ENCODE measurements at regions not wholly inside any gene's neighbourhood (a gene's known extent, or its start where the extent isn't known, plus 50 kb on each side); places are given as distances from the start of the nearest gene placed in this dataset.
"Not testable (repeated sequence)": the region's sequence is repeated elsewhere in the genome, so short reads cannot be mapped to it uniquely, and the experiment has no call there.

DNA sequence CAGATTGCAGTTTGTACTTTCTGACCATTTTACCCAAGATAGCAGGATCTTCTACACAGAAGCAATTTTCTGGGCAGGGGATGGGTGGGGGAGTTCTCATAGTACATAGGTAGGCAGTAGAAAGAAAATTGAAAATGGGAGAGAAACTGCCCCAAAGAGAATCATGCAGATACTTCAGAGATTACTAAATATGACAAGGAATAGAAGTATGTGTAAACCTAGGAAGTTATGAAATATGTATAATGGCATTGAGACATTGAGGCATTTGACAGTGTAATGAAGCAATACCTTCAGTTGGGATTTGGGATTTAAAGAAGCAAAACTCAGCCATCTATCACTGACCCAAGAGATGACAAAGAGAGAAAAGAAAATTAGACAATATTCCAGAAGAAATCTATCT lies 233.0 kb downstream of the PTN start:
- peak; percentile 12 for DNase-seq (ENCODE audit: low spot score)

DNA sequence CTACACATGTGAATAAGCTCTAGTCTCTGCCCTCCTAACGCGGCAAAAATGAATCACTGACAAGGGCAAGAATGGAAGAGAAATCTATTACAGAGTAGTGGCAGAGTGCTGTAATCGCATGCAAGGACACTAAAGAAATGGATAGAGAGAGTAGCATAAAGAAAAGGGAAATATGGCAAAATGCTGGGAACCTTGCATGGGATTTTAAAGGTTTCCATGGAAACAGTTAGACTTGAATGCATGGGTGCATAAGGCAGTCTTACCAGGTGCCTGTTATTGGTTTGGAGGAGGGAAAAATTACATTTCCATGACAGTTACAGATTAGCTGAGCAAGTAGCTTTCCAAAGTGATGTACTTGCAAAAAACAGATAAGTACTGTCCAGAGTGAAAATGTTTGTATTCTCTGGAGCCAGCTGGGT lies 233.4 kb downstream of the PTN start:
- DNase-seq (ENCODE audit: low spot score), result peak; percentile 36

DNA sequence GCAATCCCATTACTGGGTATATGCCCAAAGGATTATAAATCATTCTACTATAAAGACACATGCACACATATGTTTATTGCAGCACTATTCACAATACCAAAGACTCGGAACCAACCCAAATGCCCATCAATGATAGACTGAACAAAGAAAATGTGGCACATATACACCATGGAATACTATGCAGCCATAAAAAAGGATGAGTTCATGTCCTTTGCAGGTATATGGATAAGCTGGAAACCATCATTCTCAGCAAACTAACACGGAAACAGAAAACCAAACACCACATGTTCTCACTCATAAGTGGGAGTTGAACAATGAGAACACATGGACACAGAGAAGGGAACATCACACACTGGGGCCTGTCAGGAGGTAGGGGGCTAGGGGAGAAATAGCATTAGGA lies 235.7 kb downstream of the PTN start:
- DNase-seq (ENCODE audit: low spot score), result not testable (repeated sequence)

DNA sequence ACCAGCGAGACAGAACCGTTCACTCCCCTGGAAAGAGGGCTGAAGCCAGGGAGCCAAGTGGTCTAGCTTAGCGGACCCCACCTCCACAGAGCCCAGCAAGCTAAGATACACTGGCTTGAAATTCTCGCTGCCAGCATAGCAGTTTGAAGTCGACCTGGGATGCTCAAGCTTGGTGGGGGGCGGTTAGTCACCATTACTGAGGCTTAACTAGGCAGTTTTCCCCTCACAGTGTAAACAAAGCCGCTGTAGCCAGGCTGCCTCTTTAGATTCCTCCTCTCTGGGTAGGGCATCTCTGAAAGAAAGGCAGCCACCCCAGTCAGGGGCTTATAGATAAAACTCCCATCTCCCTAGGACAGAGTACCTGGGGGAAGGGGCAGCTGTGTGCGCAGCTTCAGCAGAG lies 235.1 kb downstream of the CHRM2 start:
- DNase-seq (ENCODE audit: low spot score), result not testable (repeated sequence)

DNA sequence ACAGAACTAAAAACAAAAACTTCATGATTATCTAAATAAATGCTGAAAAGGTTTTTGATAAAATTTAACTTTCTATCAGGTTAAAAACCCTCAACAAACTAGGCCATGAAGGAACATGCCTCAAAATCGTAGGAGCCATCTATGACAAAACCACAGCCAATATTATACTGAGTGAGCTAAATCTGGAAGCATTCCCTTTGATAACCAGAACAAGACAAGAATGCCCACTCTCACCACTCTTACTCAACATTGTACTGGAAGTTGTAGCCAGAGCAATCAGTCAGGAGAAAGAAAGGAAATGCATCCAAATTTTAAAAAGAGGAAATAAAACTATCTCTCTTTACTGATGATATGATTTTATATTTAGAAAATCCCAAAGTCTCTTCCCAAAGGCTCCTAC lies 228.7 kb downstream of the CHRM2 start:
- DNase-seq (ENCODE audit: low spot score), result no peak

DNA sequence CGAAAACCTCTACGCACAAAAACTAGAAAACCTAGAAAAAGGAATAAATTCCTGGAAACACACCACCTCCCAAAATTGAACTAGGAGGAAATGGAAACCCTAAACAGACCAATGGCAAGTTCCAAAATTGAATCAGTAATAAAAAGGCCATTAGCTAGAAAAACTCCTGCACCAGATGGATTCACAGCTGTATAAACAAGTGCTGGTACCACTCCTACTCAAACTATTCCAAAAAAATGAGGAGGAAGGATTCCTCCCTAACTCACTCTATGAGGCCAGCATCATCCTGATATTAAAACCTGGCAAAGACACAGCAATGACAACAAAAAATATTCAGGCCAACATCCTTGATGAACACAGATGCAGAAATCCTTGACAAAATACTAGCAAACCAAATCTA lies 228.2 kb downstream of the CHRM2 start:
- no peak for DNase-seq (ENCODE audit: low spot score)

DNA sequence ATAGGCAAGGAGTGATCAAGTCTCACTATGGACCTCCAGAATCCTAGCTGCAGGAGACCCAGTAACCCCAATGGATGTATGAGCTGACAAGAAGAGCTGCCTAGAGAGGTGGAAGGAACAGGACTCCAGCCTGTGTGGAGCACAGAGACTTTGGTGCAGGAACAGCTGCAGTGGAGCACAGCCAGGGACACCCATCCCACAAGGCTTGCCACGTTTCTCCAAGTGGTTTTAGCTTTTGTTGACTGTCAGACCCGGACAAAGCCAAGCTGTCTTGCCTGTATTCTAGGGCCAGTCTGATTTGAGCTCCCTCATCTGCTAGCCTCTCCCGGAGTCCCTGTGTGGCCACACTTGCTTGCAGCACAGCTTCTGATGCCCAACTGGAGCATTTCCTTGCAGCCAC lies 224.7 kb downstream of the CHRM2 start:
- no peak for DNase-seq (ENCODE audit: low spot score)

DNA sequence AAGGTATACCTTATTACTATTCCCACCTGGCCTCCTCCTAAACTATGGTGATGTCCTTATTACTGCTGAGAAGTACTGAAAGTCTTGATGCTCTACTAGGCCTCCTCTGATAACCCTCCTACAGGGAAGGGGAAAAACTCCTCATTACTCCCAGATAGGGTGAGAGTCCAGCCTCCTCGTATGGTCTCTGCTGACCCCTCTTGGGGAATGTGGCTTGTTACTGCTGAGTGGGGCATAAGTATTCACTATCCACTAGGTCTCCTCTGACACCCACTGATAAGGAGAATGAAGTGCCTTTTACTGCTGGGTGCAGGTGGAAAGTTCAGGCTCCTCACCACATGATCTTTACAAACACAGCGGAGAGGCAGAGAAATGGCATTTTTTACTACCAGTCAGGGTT lies 222.9 kb downstream of the CHRM2 start:
- no peak for DNase-seq (ENCODE audit: low spot score)

DNA sequence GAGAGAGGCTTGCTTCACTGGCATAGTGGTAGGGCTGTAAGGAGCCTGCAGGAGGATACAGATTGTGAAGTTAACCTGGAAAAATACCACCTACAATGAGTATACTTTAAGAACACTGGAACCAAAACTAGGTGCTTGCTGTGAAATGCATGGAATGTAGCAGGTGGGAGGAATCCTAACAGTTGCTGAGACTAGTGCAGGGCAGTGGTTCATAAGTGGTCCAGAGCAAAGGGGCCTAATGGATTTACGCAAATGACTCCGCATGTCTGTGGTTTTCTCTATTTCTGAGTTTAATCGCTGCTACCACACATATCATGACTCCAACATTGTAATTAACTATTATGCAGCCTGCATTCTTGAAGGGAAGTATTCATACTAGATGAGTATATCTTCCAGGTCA lies 218.4 kb downstream of the CHRM2 start:
- DNase-seq (ENCODE audit: low spot score), result no peak

DNA sequence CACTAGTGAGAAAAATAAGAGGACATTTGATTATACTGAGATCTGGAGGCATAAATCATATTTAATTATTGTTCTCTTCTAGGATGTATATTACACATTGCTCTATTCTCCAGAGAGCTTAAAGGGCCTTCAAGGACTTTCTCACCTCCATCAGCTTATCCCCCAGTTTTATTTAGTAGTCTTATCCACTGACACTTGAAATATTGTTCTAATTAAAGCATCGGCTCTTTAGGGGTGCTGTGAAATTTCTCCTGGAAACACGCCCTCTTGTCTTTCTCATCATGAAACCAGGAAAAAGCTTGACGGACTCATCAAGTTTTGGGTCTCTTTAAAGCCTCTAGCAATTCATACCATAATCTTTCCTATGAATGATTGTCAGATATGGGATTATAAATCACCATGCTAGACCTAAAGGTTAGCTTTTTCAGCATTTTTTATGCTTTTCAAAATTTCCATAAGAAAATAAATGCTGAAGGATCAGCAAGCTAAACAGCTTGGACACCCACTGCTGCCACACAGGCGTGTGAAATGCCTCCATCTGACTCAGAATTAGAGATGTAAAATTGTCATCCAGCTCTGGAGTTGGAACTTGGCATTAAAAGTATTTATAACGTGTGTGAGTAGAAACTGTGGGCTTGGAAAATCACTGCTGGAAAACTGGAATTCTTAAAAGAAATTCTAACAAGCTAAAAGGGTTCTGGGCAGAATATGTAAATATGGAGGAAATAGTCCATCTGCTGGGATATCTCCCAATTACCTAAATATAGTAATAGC lies 216.3 kb downstream of the CHRM2 start:
- no peak for DNase-seq (ENCODE audit: low spot score)

DNA sequence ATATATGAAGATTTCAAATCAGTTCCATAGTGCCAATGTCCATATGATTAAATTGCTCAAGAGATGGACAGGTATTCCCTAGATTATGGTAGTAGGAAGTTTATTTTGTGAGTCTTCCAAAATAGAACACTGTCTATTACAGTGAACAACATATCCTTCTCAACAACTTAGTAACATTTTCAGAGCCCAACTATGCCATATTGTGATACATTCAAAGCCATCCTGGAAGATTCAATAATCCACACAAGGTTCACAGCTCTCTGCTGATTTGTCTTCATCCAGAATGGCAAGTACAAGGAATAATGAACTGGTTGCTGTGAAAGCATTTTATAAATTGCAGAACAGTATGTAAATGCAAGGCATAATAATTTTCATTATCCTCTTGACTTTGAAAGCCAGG lies 213.9 kb downstream of the CHRM2 start:
- no peak for DNase-seq (ENCODE audit: low spot score)

DNA sequence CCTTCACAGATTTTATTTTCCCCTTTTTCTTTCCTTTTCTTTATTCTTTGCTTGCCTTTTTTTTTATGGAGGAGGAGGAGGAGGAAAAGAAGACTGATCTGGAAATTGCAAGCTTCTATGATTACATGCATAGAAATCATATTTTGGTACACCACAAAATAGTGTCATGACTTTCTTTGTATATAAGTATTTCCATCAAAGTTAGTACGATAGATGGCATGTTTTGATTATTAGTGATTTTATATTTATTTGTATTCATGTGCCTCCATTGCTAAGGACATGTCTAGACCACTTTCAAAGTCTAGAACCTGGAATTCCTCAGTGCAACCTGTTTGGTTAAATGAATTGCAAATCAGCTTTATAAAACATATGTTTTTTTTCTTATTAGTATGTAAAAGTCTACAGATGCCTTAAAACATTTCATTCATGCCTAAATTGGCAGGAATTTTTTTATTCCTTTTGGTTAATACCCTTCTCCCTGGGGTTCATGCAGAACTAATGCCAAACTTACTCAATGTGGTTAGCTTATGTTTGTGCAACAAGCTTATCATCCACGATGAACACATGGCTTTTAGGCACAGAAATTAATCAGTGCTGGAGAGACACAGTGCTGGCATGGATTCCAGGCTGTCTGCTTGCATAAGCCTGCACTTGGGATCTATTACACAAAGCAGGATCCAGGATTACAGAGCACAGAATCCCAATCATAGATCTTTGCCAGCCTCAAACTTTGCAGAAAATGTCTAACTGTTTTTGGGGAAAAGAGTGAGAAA lies 213.1 kb downstream of the CHRM2 start:
- peak; percentile 95 for DNase-seq (ENCODE audit: low spot score)

DNA sequence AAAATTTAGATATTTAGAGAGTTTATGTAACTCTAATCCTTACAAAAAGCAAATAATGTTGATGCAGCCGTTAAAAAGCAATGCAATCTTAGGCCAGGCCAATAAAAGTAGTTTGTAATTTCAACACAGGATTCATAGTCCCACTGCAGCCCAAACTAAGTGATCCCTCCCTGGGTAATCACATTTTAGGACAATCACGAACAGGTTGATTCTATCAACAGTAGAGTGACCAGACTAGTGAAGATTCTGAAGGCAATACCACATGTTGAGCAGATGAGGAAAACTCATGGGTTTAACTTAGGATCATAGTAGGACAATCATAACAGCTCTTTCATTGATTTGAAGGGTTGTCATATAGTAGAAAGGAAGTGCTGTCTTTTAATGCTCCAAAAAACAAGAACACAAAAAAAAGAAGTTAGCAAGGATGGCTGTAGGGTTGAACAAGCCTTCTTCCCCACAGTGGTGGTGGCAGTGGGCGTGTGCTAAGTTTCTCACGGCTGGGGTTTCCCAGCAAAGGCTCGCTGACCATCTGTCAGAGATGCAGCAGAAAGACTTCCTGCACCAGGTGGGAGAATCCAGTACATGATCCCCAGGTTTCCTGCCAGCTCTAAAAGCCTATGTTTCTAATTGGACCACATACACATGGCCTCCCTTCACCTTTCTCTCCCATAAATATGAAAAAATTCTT lies 212.2 kb downstream of the CHRM2 start:
- DNase-seq (ENCODE audit: low spot score), result no peak

DNA sequence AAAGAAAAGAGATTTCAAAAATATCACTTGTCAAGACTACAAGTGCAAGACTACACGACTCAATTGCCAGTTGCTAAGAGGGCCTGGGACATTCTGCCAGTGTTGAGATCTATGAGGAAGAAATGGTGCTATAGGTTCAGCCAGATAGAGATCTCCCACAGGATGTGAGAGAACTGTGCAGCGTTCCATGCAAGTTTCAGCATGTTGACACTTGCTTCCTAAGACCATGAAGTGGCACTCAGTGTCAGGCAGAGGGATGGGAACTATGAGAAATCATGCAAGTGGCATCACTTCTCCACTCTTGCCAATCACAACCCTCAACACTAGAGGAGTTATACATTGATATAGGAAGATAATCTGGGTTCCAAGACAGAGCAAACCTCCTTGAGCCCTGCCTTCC lies 210.3 kb downstream of the CHRM2 start:
- DNase-seq (ENCODE audit: low spot score), result no peak

DNA sequence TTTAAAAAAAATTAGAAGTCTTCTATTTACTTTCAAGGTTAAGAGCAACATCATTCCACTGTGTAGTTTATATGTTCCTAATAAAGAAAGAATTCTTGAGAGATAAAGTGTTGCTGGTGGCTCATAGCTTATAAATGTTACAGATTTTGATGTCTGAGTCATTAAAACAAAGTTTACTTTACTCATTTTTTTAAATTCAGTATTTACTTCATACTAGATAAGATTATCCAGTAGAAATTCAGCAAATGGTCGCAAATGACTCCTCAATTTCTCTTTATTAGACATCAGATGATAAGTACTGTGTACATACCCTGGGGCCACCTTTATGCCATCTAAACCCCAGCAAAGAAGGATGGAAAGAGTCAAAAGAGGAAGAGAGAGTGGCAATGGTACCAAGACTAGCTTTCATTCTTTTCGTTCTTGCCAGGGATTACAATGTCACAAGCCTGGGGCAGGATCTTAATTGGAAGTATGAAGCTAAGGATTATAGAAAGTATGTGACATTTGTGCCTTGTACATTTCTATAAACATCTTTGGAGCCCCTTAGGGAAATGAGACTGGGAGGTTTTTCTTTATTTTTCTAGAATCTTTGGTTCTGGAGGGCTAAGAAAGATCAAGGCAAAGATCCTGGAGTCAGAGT lies 206.1 kb downstream of the CHRM2 start:
- no peak for DNase-seq (ENCODE audit: low spot score)

DNA sequence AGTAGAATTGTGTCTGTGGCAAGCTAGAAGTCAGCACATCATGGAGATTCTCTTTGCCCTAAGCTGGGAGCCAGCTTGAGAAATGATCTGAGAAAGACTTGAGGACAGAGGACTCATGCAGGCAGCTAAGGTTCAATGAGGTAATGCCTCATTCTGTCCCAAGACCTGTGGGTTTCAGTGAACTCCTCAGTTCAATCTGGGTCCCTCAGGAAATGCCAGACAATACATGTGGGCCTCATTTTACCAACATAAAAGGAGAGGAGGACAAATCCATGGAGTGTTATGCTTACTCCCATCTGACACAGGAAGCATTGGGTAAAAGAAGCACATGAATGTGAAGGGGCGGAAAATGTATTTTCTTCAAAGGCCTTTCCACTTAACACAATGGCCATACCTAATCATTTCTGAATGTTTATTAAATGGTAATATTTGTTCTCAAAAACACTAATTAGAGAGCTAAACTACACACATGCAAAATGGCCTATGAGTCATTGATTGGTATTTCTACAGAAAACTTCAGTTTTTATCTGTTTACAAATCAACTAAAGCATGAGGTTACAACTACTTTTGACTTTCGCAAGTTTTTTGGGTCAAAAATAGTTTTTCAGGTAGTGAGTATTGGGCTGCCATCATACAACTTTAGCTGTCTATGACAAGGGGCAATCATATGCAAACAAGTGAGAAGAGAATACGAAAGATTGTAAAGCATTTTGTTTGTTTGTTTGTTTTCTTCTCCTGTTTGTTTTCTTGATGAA lies 205.3 kb downstream of the CHRM2 start:
- no peak for DNase-seq (ENCODE audit: low spot score)

All from umbilical cord (tissue), 1 donor.